ENCODE measurements at regions not wholly inside any gene's neighbourhood (a gene's known extent, or its start where the extent isn't known, plus 50 kb on each side); places are given as distances from the start of the nearest gene placed in this dataset.

- H3K36me3 Mint-ChIP-seq: peaks cover 5% of the 10 kb centered on the region
- TF ChIP-seq FOXP1 (CRISPR knock-in tag; IDR thresholded peaks at IDR 0.05; ENCODE audit: borderline replicate concordance) (peak; percentile 90), ZNF138 (CRISPR knock-in tag; conservative IDR thresholded peaks at IDR 0.05) (0 out of 2 replicates have a peak, but pooled peaks have one; percentile 72), E2F1 (CRISPR knock-in tag; IDR thresholded peaks at IDR 0.05) (0 out of 2 replicates have a peak, but pooled peaks have one; percentile 18), RORB (CRISPR knock-in tag; IDR thresholded peaks at IDR 0.05) (no peak), ZNF263 (CRISPR knock-in tag; IDR thresholded peaks at IDR 0.05; ENCODE audit: low read depth) (peak; percentile 34; the same call in 1 of the 2 replicates), TP53 (CRISPR knock-in tag; IDR thresholded peaks at IDR 0.05) (peak; percentile 73; the same call in 1 of the 2 replicates), ESRRA (CRISPR knock-in tag; IDR thresholded peaks at IDR 0.05; ENCODE audit: borderline replicate concordance) (peak; percentile 58; the same call in 1 of the 2 replicates), NFYB (CRISPR knock-in tag; conservative IDR thresholded peaks at IDR 0.05; ENCODE audit: low read depth) (peak; percentile 71), USF2 (CRISPR knock-in tag; IDR thresholded peaks at IDR 0.05) (0 out of 2 replicates have a peak, but pooled peaks have one; percentile 51), CBFB (CRISPR knock-in tag; IDR thresholded peaks at IDR 0.05; ENCODE audit: low read depth) (peak; percentile 78; the same call in 1 of the 2 replicates), NR3C1 (CRISPR knock-in tag; conservative IDR thresholded peaks at IDR 0.05; ENCODE audit: low read depth) (0 out of 2 replicates have a peak, but pooled peaks have one; percentile 37), NFATC4 (CRISPR knock-in tag; IDR thresholded peaks at IDR 0.05) (no peak), TEAD1 (CRISPR knock-in tag; IDR thresholded peaks at IDR 0.05) (peak; percentile 86), FOXP4 (CRISPR knock-in tag; IDR thresholded peaks at IDR 0.05) (peak; percentile 34; the same call in 1 of the 2 replicates), ETV6 (CRISPR knock-in tag; IDR thresholded peaks at IDR 0.05) (no peak; the same call in none of the 2 replicates), CREB1 (CRISPR knock-in tag; IDR thresholded peaks at IDR 0.05) (no peak), IRF1 (CRISPR knock-in tag; IDR thresholded peaks at IDR 0.05) (0 out of 2 replicates have a peak, but pooled peaks have one; percentile 34), SMAD4 (CRISPR knock-in tag; IDR thresholded peaks at IDR 0.05) (no peak)
- TF ChIP-seq, protein P1, sequence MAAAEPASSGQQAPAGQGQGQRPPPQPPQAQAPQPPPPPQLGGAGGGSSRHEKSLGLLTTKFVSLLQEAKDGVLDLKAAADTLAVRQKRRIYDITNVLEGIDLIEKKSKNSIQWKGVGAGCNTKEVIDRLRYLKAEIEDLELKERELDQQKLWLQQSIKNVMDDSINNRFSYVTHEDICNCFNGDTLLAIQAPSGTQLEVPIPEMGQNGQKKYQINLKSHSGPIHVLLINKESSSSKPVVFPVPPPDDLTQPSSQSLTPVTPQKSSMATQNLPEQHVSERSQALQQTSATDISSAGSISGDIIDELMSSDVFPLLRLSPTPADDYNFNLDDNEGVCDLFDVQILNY (CRISPR knock-in tag; IDR thresholded peaks at IDR 0.05): peak; percentile 83; the same call in 1 of the 2 replicates
- TF ChIP-seq, protein P2, sequence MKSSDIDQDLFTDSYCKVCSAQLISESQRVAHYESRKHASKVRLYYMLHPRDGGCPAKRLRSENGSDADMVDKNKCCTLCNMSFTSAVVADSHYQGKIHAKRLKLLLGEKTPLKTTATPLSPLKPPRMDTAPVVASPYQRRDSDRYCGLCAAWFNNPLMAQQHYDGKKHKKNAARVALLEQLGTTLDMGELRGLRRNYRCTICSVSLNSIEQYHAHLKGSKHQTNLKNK (CRISPR knock-in tag; IDR thresholded peaks at IDR 0.05): no peak
- TF ChIP-seq, protein P3, sequence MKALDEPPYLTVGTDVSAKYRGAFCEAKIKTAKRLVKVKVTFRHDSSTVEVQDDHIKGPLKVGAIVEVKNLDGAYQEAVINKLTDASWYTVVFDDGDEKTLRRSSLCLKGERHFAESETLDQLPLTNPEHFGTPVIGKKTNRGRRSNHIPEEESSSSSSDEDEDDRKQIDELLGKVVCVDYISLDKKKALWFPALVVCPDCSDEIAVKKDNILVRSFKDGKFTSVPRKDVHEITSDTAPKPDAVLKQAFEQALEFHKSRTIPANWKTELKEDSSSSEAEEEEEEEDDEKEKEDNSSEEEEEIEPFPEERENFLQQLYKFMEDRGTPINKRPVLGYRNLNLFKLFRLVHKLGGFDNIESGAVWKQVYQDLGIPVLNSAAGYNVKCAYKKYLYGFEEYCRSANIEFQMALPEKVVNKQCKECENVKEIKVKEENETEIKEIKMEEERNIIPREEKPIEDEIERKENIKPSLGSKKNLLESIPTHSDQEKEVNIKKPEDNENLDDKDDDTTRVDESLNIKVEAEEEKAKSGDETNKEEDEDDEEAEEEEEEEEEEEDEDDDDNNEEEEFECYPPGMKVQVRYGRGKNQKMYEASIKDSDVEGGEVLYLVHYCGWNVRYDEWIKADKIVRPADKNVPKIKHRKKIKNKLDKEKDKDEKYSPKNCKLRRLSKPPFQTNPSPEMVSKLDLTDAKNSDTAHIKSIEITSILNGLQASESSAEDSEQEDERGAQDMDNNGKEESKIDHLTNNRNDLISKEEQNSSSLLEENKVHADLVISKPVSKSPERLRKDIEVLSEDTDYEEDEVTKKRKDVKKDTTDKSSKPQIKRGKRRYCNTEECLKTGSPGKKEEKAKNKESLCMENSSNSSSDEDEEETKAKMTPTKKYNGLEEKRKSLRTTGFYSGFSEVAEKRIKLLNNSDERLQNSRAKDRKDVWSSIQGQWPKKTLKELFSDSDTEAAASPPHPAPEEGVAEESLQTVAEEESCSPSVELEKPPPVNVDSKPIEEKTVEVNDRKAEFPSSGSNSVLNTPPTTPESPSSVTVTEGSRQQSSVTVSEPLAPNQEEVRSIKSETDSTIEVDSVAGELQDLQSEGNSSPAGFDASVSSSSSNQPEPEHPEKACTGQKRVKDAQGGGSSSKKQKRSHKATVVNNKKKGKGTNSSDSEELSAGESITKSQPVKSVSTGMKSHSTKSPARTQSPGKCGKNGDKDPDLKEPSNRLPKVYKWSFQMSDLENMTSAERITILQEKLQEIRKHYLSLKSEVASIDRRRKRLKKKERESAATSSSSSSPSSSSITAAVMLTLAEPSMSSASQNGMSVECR (CRISPR knock-in tag; IDR thresholded peaks at IDR 0.05; ENCODE audit: borderline replicate concordance): peak; percentile 79; the same call in 1 of the 2 replicates
- TF ChIP-seq, protein P4, sequence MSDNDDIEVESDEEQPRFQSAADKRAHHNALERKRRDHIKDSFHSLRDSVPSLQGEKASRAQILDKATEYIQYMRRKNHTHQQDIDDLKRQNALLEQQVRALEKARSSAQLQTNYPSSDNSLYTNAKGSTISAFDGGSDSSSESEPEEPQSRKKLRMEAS (CRISPR knock-in tag; IDR thresholded peaks at IDR 0.05): peak; percentile 73
- TF ChIP-seq, protein P5, sequence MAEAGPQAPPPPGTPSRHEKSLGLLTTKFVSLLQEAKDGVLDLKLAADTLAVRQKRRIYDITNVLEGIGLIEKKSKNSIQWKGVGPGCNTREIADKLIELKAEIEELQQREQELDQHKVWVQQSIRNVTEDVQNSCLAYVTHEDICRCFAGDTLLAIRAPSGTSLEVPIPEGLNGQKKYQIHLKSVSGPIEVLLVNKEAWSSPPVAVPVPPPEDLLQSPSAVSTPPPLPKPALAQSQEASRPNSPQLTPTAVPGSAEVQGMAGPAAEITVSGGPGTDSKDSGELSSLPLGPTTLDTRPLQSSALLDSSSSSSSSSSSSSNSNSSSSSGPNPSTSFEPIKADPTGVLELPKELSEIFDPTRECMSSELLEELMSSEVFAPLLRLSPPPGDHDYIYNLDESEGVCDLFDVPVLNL (CRISPR knock-in tag; IDR thresholded peaks at IDR 0.05; ENCODE audit: borderline replicate concordance, low read depth): no peak
These were observed 121.6 kb upstream of the ZNF92 start for GRCh38 chr7:65251851-65252620.

More at GRCh38 chr7:65251851-65252620, 121.6 kb upstream of the ZNF92 start:
- DNase-seq (ENCODE audit: low spot score) (peak; percentile 87), ATAC-seq (peak; percentile 96)
- Mint-ChIP-seq H3K27ac (peak overlapping the region; percentile 93), H3K4me3 (peak overlapping the region; percentile 96), H3K4me1 (peaks cover 17% of the 10 kb centered on the region), H3K9me3 (peaks cover 5% of the 10 kb centered on the region; the same call in 1 of the 2 replicates), H3K27me3 (ENCODE audit: low read depth) (no peaks in the 10 kb centered on the region; the same call in 1 of the 2 replicates)
- POLR2A ChIA-PET: interaction anchor here (0.8 to 1.3 kb wide), 3 partner anchors 14 to 470 kb away, joined by 3 to 7 read pairs (median 4); no protein-coding TSS in a partner anchor
- CTCF ChIA-PET: interaction anchor here (0.9 to 2.0 kb wide), 5 partner anchors 13 to 364 kb away, joined by 3 to 7 read pairs (median 4); no protein-coding TSS in a partner anchor

Measured in WTC11 (cell line).